ENCODE measurements at regions not wholly inside any gene's neighbourhood (a gene's known extent, or its start where the extent isn't known, plus 50 kb on each side); places are given as distances from the start of the nearest gene placed in this dataset.

DNA sequence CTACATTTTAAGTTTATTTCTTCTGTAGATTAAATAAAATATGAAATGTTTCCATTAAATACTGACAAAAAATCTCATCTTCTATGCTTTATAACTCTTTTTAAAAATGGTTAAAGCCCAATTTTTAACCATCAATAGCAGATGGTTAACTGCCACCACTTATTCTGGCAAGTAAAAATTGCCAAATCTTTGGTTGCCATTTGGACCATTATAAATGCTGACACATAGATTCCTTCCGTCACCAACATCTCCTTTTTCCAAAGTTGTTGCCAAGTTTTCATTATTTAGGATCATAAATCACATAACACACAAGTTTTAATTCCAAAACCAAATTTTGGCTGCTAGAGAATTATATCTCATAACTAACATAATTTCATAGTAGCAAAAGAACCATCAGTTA is 1614.3 kb downstream of the REEP3 start:
- no peak overlapping the region for H3K27ac Mint-ChIP-seq
- Histone ChIP-seq H3K27ac (ENCODE audit: low read depth) (no peak overlapping the region), H3K4me1 (ENCODE audit: insufficient read depth) (no peaks in the 10 kb centered on the region), H3K79me2 (replicated peaks; ENCODE audit: insufficient read depth) (no peaks in the 10 kb centered on the region), H4K20me1 (replicated peaks; ENCODE audit: insufficient read depth) (no peaks in the 10 kb centered on the region), H3K36me3 (ENCODE audit: insufficient read depth) (no peaks in the 10 kb centered on the region), H3K27me3 (ENCODE audit: insufficient read depth) (no peaks in the 10 kb centered on the region), H3F3A (replicated peaks; ENCODE audit: low read depth) (no peaks in the 10 kb centered on the region), H3K4me2 (no peak overlapping the region), H2AFZ (no peak overlapping the region), H3K4me3 (no peak overlapping the region), H3K9me2 (ENCODE audit: insufficient read depth) (no peaks in the 10 kb centered on the region)
- DNase-seq (ENCODE audit: low spot score) = no peak
- no peak overlapping the region for H3K4me3 Mint-ChIP-seq
- H3K36me3 Mint-ChIP-seq (ENCODE audit: low read depth) = no peaks in the 10 kb centered on the region
- no peak for ATAC-seq
- H3K27me3 Mint-ChIP-seq (ENCODE audit: insufficient read depth, low read depth, poor library complexity) = no peaks in the 10 kb centered on the region
- no peaks in the 10 kb centered on the region for H3K9me3 Mint-ChIP-seq
- no peaks in the 10 kb centered on the region for H3K4me1 Mint-ChIP-seq
- TF ChIP-seq EZH2 (IDR thresholded peaks at IDR 0.05; ENCODE audit: low read depth, unreplicated experiment) (no peak), STAT1 (IDR thresholded peaks at IDR 0.05; ENCODE audit: unreplicated experiment) (no peak), EZH2phosphoT487 (IDR thresholded peaks at IDR 0.05; ENCODE audit: unreplicated experiment) (no peak), POLR2AphosphoS5 (IDR thresholded peaks at IDR 0.05; ENCODE audit: low read depth) (no peak), CREB1 (CRISPR knock-in tag; IDR thresholded peaks at IDR 0.05; ENCODE audit: low read depth) (no peak), ZNF331 (CRISPR knock-in tag; IDR thresholded peaks at IDR 0.05; ENCODE audit: low read depth) (no peak), NANOG (IDR thresholded peaks at IDR 0.05; ENCODE audit: borderline replicate concordance) (no peak), JUNB (IDR thresholded peaks at IDR 0.05; ENCODE audit: unreplicated experiment) (no peak), ZNF114 (CRISPR knock-in tag; IDR thresholded peaks at IDR 0.05) (no peak)
- TF ChIP-seq, protein P1, sequence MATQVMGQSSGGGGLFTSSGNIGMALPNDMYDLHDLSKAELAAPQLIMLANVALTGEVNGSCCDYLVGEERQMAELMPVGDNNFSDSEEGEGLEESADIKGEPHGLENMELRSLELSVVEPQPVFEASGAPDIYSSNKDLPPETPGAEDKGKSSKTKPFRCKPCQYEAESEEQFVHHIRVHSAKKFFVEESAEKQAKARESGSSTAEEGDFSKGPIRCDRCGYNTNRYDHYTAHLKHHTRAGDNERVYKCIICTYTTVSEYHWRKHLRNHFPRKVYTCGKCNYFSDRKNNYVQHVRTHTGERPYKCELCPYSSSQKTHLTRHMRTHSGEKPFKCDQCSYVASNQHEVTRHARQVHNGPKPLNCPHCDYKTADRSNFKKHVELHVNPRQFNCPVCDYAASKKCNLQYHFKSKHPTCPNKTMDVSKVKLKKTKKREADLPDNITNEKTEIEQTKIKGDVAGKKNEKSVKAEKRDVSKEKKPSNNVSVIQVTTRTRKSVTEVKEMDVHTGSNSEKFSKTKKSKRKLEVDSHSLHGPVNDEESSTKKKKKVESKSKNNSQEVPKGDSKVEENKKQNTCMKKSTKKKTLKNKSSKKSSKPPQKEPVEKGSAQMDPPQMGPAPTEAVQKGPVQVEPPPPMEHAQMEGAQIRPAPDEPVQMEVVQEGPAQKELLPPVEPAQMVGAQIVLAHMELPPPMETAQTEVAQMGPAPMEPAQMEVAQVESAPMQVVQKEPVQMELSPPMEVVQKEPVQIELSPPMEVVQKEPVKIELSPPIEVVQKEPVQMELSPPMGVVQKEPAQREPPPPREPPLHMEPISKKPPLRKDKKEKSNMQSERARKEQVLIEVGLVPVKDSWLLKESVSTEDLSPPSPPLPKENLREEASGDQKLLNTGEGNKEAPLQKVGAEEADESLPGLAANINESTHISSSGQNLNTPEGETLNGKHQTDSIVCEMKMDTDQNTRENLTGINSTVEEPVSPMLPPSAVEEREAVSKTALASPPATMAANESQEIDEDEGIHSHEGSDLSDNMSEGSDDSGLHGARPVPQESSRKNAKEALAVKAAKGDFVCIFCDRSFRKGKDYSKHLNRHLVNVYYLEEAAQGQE (IDR thresholded peaks at IDR 0.05; ENCODE audit: unreplicated experiment) = no peak
- TF ChIP-seq, protein P2, sequence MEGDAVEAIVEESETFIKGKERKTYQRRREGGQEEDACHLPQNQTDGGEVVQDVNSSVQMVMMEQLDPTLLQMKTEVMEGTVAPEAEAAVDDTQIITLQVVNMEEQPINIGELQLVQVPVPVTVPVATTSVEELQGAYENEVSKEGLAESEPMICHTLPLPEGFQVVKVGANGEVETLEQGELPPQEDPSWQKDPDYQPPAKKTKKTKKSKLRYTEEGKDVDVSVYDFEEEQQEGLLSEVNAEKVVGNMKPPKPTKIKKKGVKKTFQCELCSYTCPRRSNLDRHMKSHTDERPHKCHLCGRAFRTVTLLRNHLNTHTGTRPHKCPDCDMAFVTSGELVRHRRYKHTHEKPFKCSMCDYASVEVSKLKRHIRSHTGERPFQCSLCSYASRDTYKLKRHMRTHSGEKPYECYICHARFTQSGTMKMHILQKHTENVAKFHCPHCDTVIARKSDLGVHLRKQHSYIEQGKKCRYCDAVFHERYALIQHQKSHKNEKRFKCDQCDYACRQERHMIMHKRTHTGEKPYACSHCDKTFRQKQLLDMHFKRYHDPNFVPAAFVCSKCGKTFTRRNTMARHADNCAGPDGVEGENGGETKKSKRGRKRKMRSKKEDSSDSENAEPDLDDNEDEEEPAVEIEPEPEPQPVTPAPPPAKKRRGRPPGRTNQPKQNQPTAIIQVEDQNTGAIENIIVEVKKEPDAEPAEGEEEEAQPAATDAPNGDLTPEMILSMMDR (conservative IDR thresholded peaks at IDR 0.05; ENCODE audit: low read depth in 2 of 2) = no peak
- TF ChIP-seq, protein P3, sequence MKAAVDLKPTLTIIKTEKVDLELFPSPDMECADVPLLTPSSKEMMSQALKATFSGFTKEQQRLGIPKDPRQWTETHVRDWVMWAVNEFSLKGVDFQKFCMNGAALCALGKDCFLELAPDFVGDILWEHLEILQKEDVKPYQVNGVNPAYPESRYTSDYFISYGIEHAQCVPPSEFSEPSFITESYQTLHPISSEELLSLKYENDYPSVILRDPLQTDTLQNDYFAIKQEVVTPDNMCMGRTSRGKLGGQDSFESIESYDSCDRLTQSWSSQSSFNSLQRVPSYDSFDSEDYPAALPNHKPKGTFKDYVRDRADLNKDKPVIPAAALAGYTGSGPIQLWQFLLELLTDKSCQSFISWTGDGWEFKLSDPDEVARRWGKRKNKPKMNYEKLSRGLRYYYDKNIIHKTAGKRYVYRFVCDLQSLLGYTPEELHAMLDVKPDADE (IDR thresholded peaks at IDR 0.05) = no peak
- TF ChIP-seq, protein P4, sequence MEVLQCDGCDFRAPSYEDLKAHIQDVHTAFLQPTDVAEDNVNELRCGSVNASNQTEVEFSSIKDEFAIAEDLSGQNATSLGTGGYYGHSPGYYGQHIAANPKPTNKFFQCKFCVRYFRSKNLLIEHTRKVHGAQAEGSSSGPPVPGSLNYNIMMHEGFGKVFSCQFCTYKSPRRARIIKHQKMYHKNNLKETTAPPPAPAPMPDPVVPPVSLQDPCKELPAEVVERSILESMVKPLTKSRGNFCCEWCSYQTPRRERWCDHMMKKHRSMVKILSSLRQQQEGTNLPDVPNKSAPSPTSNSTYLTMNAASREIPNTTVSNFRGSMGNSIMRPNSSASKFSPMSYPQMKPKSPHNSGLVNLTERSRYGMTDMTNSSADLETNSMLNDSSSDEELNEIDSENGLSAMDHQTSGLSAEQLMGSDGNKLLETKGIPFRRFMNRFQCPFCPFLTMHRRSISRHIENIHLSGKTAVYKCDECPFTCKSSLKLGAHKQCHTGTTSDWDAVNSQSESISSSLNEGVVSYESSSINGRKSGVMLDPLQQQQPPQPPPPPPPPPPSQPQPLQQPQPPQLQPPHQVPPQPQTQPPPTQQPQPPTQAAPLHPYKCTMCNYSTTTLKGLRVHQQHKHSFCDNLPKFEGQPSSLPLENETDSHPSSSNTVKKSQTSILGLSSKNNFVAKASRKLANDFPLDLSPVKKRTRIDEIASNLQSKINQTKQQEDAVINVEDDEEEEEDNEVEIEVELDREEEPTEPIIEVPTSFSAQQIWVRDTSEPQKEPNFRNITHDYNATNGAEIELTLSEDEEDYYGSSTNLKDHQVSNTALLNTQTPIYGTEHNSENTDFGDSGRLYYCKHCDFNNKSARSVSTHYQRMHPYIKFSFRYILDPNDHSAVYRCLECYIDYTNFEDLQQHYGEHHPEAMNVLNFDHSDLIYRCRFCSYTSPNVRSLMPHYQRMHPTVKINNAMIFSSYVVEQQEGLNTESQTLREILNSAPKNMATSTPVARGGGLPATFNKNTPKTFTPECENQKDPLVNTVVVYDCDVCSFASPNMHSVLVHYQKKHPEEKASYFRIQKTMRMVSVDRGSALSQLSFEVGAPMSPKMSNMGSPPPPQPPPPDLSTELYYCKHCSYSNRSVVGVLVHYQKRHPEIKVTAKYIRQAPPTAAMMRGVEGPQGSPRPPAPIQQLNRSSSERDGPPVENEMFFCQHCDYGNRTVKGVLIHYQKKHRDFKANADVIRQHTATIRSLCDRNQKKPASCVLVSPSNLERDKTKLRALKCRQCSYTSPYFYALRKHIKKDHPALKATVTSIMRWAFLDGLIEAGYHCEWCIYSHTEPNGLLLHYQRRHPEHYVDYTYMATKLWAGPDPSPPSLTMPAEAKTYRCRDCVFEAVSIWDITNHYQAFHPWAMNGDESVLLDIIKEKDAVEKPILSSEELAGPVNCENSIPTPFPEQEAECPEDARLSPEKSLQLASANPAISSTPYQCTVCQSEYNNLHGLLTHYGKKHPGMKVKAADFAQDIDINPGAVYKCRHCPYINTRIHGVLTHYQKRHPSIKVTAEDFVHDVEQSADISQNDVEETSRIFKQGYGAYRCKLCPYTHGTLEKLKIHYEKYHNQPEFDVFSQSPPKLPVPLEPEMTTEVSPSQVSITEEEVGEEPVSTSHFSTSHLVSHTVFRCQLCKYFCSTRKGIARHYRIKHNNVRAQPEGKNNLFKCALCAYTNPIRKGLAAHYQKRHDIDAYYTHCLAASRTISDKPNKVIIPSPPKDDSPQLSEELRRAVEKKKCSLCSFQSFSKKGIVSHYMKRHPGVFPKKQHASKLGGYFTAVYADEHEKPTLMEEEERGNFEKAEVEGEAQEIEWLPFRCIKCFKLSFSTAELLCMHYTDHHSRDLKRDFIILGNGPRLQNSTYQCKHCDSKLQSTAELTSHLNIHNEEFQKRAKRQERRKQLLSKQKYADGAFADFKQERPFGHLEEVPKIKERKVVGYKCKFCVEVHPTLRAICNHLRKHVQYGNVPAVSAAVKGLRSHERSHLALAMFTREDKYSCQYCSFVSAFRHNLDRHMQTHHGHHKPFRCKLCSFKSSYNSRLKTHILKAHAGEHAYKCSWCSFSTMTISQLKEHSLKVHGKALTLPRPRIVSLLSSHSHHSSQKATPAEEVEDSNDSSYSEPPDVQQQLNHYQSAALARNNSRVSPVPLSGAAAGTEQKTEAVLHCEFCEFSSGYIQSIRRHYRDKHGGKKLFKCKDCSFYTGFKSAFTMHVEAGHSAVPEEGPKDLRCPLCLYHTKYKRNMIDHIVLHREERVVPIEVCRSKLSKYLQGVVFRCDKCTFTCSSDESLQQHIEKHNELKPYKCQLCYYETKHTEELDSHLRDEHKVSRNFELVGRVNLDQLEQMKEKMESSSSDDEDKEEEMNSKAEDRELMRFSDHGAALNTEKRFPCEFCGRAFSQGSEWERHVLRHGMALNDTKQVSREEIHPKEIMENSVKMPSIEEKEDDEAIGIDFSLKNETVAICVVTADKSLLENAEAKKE (CRISPR knock-in tag; IDR thresholded peaks at IDR 0.05) = no peak
